HepG2 (cell line): ENCODE measurements at regions not wholly inside any gene's neighbourhood (a gene's known extent, or its start where the extent isn't known, plus 50 kb on each side); places are given as distances from the start of the nearest gene placed in this dataset.
"Not testable (repeated sequence)": the region's sequence is repeated elsewhere in the genome, so short reads cannot be mapped to it uniquely, and the experiment has no call there.

Experiments
- ATAC-seq: fragments of 200-7000 bp; cut with Tn5 transposase; 3 replicates; pipeline ENCODE4 v1.9.1; 2020; ENCODE audit warnings: mild to moderate bottlenecking, moderate library complexity
- BruUV-seq: library from RNA; stranded (reverse); fragments of 400-500 nt; replicated peaks from 2 replicates; lab custom pipeline; 2021; lab: Mats Ljungman, UMichigan
- CTCF ChIA-PET: fragments of 300-600 bp; formaldehyde crosslinking; extraction: SDS; loops from one replicate; lab custom pipeline; 2021; ENCODE audit warnings: low total read pairs, inconsistent platforms, low intra/inter-chr PET ratio; lab: Yijun Ruan, JAX
- POLR2A ChIA-PET: fragments of 350-600 bp; sonication (Branson Sonifier 250); formaldehyde crosslinking; loops from one replicate; lab custom pipeline; 2020; ENCODE audit warnings: antibody characterized with exemption, inconsistent platforms; lab: Yijun Ruan, JAX
- DNase-seq: peaks from one replicate; pipeline ENCODE4 v3.0.0-alpha.2; 2015; ENCODE audit warnings: low spot score
- FAIRE-seq: peaks from 3 replicates; lab custom pipeline; 2011; peaks lifted over from hg19 to GRCh38; lab: Jason Lieb, UNC
- H2AFZ ChIP-seq: one replicate; pipeline ENCODE4 v1.6.1; 2011; ENCODE audit warnings: low read length, inconsistent platforms
- H3K27ac ChIP-seq: fragments of 300-600 bp; 3 replicates; pipeline ENCODE4 v1.8.0; 2011; ENCODE audit warnings: mixed run types, mild to moderate bottlenecking, mixed read lengths, low read length, inconsistent platforms; ENCODE audit not compliant: insufficient read depth; ENCODE audit errors: extremely low read length
- H3K27me3 ChIP-seq, 2 experiments: fragments of 200-600 bp in 1 of 2; 2 replicates in 1 of 2; 3 replicates in 1 of 2; pipeline versions ENCODE4 v1.6.0 to v1.8.0; 2011; ENCODE audit warnings: low read length in 2 of 2, mild to moderate bottlenecking in 2 of 2, moderate library complexity in 2 of 2, inconsistent platforms in 1 of 2; ENCODE audit not compliant: insufficient read depth in 2 of 2, control insufficient read depth in 1 of 2
- H3K36me3 ChIP-seq, 2 experiments: fragments of 200-600 bp in 1 of 2; replicated peaks in 1 of 2; 2 replicates in 1 of 2; 3 replicates in 1 of 2; pipeline versions ENCODE4 v1.5.1 to v1.8.0; 2011; ENCODE audit warnings: low read length in 2 of 2, inconsistent platforms in 1 of 2; ENCODE audit not compliant: insufficient read depth in 2 of 2, control insufficient read depth in 1 of 2
- H3K4me1 ChIP-seq: 2 replicates; pipeline ENCODE4 v1.5.1; 2012; ENCODE audit warnings: low read length, inconsistent platforms; ENCODE audit not compliant: insufficient read depth
- H3K4me2 ChIP-seq: 2 replicates; pipeline ENCODE4 v1.6.0; 2011; ENCODE audit warnings: low read depth, low read length, inconsistent platforms
- H3K4me3 ChIP-seq, 3 experiments: fragments of 200-600 bp in 1 of 3; sonication (generic), shearing (Covaris generic) in 1 of 3; replicated peaks in 1 of 3; 2 replicates each; pipeline ENCODE4 v1.5.1; 2011 to 2016; ENCODE audit warnings: low read length in 3 of 3, inconsistent platforms in 2 of 3, low read depth in 2 of 3, mild to moderate bottlenecking in 2 of 3, control low read depth in 1 of 3, mixed read lengths in 1 of 3; ENCODE audit not compliant: insufficient read depth in 1 of 3
- H3K79me2 ChIP-seq: one replicate; pipeline ENCODE4 v1.6.1; 2011; ENCODE audit warnings: low read length, inconsistent platforms; ENCODE audit not compliant: insufficient read depth
- H3K9ac ChIP-seq: 2 replicates; pipeline ENCODE4 v1.6.0; 2011; ENCODE audit warnings: mild to moderate bottlenecking, low read depth, low read length, inconsistent platforms; ENCODE audit not compliant: insufficient read depth
- H3K9me3 ChIP-seq: 2 replicates; pipeline ENCODE4 v1.5.1; 2012; ENCODE audit warnings: mild to moderate bottlenecking, low read length
- H4K20me1 ChIP-seq: 2 replicates; pipeline ENCODE4 v1.6.0; 2011; ENCODE audit warnings: inconsistent platforms, mild to moderate bottlenecking, low read length, moderate library complexity; ENCODE audit not compliant: insufficient read depth
- PAWR ChIP-seq: sonication (generic); formaldehyde crosslinking; IDR thresholded peaks from 2 replicates; pipeline ENCODE4 v1.4.0; 2020; ENCODE audit warnings: missing genetic modification reagents, mild to moderate bottlenecking, borderline replicate concordance
- SMC3 ChIP-seq: IDR thresholded peaks from 2 replicates; pipeline ENCODE4 v1.6.1; 2011; ENCODE audit warnings: low read length, improper control_type of control experiment
- STAG1 ChIP-seq: sonication (generic); formaldehyde crosslinking; IDR thresholded peaks from 2 replicates; pipeline ENCODE4 v1.4.0; 2020; ENCODE audit warnings: missing genetic modification reagents
- ZNF431 ChIP-seq: sonication (generic); formaldehyde crosslinking; IDR thresholded peaks from 2 replicates; pipeline ENCODE4 v1.9.0; 2022; ENCODE audit warnings: missing genetic modification reagents, low read depth, mild to moderate bottlenecking, borderline replicate concordance
- WGBS: methylation state at CpG from one replicate; pipeline ENCODE4 v1.1.6; 2017; ENCODE audit warnings: low lambda C conversion rate; 5-methylcytosine and 5-hydroxymethylcytosine counted together
- in situ Hi-C: cut with HindIII; loops from 2 replicates; pipeline ENCODE4 v1.10.0; 2017; ENCODE audit warnings: low pct_unique_long_range_greater_than_20kb; ENCODE audit not compliant: extremely low pct_ligation_motif_present
- intact Hi-C: fragments of 100-400 bp; cut with micrococcal nuclease; formaldehyde crosslinking; loops from one replicate; pipeline ENCODE4 v1.10.0; 2022; ENCODE audit not compliant: unreplicated experiment
- TF ChIP-seq, protein P1 (sequence below): sonication (generic); formaldehyde crosslinking; IDR thresholded peaks from 2 replicates; pipeline ENCODE4 v1.5.0; 2020; ENCODE audit warnings: mild to moderate bottlenecking, missing genetic modification reagents, moderate library complexity

DNA sequence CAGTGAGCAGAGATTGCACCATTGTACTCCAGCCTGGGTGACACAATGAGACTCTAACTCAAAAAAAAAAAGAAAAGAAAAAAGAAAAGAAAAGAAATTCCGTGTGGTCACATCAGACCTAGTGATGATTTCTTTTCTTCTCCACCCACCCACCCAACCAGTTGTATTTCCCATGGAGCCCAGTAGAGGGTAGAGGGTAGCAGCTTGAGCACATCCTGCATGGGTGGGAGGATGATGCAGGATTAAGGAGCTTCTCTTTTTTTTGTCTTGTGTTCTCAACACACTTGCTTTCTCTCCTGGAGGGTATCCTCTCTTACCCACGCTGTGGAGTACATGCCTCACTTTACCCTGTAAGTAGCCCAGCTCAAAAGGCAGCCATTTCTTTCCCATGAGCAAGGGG lies 118.6 kb upstream of the CARD11 start:
- Histone ChIP-seq H3K4me1 (peaks cover 37% of the 10 kb centered on the region), H3K79me2 (no peaks in the 10 kb centered on the region), H3K4me3 (no peak overlapping the region), H3K27ac (no peak overlapping the region), H2AFZ (no peak overlapping the region), H3K9ac (no peak overlapping the region), H3K36me3 (no peaks in the 10 kb centered on the region), H3K9me3 (no peaks in the 10 kb centered on the region), H3K4me2 (no peak overlapping the region), H4K20me1 (no peaks in the 10 kb centered on the region), H3K27me3 (peaks cover 0 to 2% of the 10 kb centered on the region in 2 experiments; a peak in 1 of 5 replicates)
- WGBS = 16% methylated on average over 2 of the region's 2 CpGs
- intact Hi-C loops (no loop called here), in situ Hi-C loops (no loop called here)
- TF ChIP-seq SMC3 (peak; percentile 24; the same call in 1 of the 2 replicates), STAG1 (CRISPR knock-in tag) (peak; percentile 28; the same call in 1 of the 2 replicates), PAWR (no peak)
- TF ChIP-seq, protein P1, sequence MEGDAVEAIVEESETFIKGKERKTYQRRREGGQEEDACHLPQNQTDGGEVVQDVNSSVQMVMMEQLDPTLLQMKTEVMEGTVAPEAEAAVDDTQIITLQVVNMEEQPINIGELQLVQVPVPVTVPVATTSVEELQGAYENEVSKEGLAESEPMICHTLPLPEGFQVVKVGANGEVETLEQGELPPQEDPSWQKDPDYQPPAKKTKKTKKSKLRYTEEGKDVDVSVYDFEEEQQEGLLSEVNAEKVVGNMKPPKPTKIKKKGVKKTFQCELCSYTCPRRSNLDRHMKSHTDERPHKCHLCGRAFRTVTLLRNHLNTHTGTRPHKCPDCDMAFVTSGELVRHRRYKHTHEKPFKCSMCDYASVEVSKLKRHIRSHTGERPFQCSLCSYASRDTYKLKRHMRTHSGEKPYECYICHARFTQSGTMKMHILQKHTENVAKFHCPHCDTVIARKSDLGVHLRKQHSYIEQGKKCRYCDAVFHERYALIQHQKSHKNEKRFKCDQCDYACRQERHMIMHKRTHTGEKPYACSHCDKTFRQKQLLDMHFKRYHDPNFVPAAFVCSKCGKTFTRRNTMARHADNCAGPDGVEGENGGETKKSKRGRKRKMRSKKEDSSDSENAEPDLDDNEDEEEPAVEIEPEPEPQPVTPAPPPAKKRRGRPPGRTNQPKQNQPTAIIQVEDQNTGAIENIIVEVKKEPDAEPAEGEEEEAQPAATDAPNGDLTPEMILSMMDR = 0 out of 2 replicates have a peak, but pooled peaks have one; percentile 5
- CTCF ChIA-PET = interaction anchor here (1.3 kb wide), 1 partner anchor 38 kb away, joined by 4 read pairs; no protein-coding TSS in a partner anchor
- no TSS peak for BruUV-seq
- ATAC-seq (no peak), DNase-seq (no peak), FAIRE-seq (no peak)
- POLR2A ChIA-PET = no interaction called here

- CTCF ChIA-PET = interaction anchor here (1.3 kb wide), 1 partner anchor 38 kb away, joined by 4 read pairs; no protein-coding TSS in a partner anchor
- H3K9ac ChIP-seq, H3K9me3 ChIP-seq, H2AFZ ChIP-seq, H3K27ac ChIP-seq, H3K4me2 ChIP-seq, H3K79me2 ChIP-seq, in situ Hi-C loops, H4K20me1 ChIP-seq, H3K4me3 ChIP-seq, POLR2A ChIA-PET, FAIRE-seq, H3K27me3 ChIP-seq, intact Hi-C loops, BruUV-seq, DNase-seq, H3K36me3 ChIP-seq, ATAC-seq: not testable (repeated sequence)
- peaks cover 42% of the 10 kb centered on the region for H3K4me1 ChIP-seq
- WGBS = 84% methylated on average over 4 of the region's 4 CpGs
- peak; percentile 91 for TF ChIP-seq ZNF431
Observed at GRCh38 chr7:3162798-3163197, 119.1 kb upstream of the CARD11 start.
